CD4-positive, CD25-positive, alpha-beta regulatory T cell (primary cell): ENCODE measurements at regions not wholly inside any gene's neighbourhood (a gene's known extent, or its start where the extent isn't known, plus 50 kb on each side); places are given as distances from the start of the nearest gene placed in this dataset.

Source experiments
- ATAC-seq, 2 donors: fragments of 150-1000 bp; cut with Tn5 transposase; one replicate each; pipeline ENCODE4 v1.10.0; 2021; ENCODE audit warnings: low read depth in 2 of 2, moderate number of reproducible peaks in 2 of 2, moderate library complexity in 1 of 2
- DNase-seq, 3 donors: peaks; one replicate each; pipeline versions ENCODE4 v3.0.0 to v3.0.0-alpha.2; 2012 to 2022; ENCODE audit warnings: mixed read lengths in 1 of 3
- H3K27ac ChIP-seq: one replicate; pipeline ENCODE4 v1.7.0; 2013; ENCODE audit warnings: mild to moderate bottlenecking, low read length; ENCODE audit not compliant: insufficient read depth, poor library complexity, severe bottlenecking
- H3K27me3 ChIP-seq: one replicate; pipeline ENCODE4 v1.7.0; 2013; ENCODE audit warnings: low read length; ENCODE audit not compliant: control insufficient read depth, insufficient read depth
- H3K36me3 ChIP-seq: one replicate; pipeline ENCODE4 v1.7.0; 2013; ENCODE audit warnings: mild to moderate bottlenecking, low read length, moderate library complexity; ENCODE audit not compliant: control insufficient read depth, insufficient read depth
- H3K4me1 ChIP-seq: 2 replicates; pipeline ENCODE4 v1.7.0; 2013; ENCODE audit warnings: mild to moderate bottlenecking, low read length; ENCODE audit not compliant: insufficient read depth, control insufficient read depth, poor library complexity, severe bottlenecking
- H3K4me3 ChIP-seq: one replicate; pipeline ENCODE4 v1.7.0; 2013; ENCODE audit warnings: low read depth, mild to moderate bottlenecking, low read length, moderate library complexity
- H3K9me3 ChIP-seq, 2 experiments: 1 replicate in 1 of 2; 2 replicates in 1 of 2; pipeline ENCODE4 v1.7.0; 2013; ENCODE audit warnings: low read length in 2 of 2, mild to moderate bottlenecking in 1 of 2, moderate library complexity in 1 of 2; ENCODE audit not compliant: control insufficient read depth in 2 of 2
- H3K27ac Mint-ChIP-seq, 3 donors: one replicate each; pipeline ENCODE4 v1.8.0; 2020 to 2022; ENCODE audit warnings: mild to moderate bottlenecking in 3 of 3, mixed read lengths in 3 of 3, moderate library complexity in 2 of 3
- H3K27me3 Mint-ChIP-seq: one replicate; pipeline ENCODE4 v1.8.0; 2022; ENCODE audit warnings: mild to moderate bottlenecking, mixed read lengths
- H3K36me3 Mint-ChIP-seq: one replicate; pipeline ENCODE4 v1.8.0; 2020; ENCODE audit warnings: mixed read lengths
- H3K4me1 Mint-ChIP-seq, 4 donors: one replicate each; pipeline ENCODE4 v1.8.0; 2020 to 2022; ENCODE audit warnings: mixed read lengths in 4 of 4, mild to moderate bottlenecking in 1 of 4
- H3K4me3 Mint-ChIP-seq, 4 donors: one replicate each; pipeline ENCODE4 v1.8.0; 2020 to 2022; ENCODE audit warnings: mild to moderate bottlenecking in 4 of 4, mixed read lengths in 4 of 4, moderate library complexity in 3 of 4
- H3K9me3 Mint-ChIP-seq, 7 donors: one replicate each; pipeline ENCODE4 v1.8.0; 2020 to 2022; ENCODE audit warnings: mixed read lengths in 7 of 7, mild to moderate bottlenecking in 3 of 7, moderate library complexity in 2 of 7

DNA sequence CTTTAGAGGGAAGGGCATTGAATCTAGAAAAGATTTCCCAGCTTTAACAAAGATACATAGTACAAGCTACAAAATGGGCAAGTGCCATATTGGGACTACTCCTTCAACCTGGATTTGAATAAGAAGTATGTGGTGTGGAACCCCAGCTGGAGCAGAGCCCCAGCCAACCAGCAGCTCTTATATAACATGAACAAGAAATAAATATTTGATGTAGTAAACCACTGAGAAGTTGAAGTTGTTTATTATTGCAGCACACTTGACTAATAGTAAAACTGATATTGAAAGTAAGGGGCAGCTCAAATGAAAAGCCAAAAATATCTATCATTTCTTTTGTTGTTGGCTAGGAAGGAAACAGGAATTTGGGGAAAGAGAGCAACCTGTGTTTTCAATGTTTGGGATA is 701.8 kb downstream of the TMTC2 start:
- Mint-ChIP-seq H3K9me3 (peaks cover 0 to 4% (median 2%) of the 10 kb centered on the region in 7 donors), H3K4me3 (no peak overlapping the region), H3K36me3 (no peaks in the 10 kb centered on the region), H3K4me1 (no peaks in the 10 kb centered on the region), H3K27me3 (no peaks in the 10 kb centered on the region), H3K27ac (no peak overlapping the region)
- Histone ChIP-seq H3K4me3 (no peak overlapping the region), H3K4me1 (no peaks in the 10 kb centered on the region), H3K27me3 (no peaks in the 10 kb centered on the region), H3K27ac (no peak overlapping the region), H3K9me3 (no peaks in the 10 kb centered on the region), H3K36me3 (no peaks in the 10 kb centered on the region)
- DNase-seq (no peak), ATAC-seq (no peak)

DNA sequence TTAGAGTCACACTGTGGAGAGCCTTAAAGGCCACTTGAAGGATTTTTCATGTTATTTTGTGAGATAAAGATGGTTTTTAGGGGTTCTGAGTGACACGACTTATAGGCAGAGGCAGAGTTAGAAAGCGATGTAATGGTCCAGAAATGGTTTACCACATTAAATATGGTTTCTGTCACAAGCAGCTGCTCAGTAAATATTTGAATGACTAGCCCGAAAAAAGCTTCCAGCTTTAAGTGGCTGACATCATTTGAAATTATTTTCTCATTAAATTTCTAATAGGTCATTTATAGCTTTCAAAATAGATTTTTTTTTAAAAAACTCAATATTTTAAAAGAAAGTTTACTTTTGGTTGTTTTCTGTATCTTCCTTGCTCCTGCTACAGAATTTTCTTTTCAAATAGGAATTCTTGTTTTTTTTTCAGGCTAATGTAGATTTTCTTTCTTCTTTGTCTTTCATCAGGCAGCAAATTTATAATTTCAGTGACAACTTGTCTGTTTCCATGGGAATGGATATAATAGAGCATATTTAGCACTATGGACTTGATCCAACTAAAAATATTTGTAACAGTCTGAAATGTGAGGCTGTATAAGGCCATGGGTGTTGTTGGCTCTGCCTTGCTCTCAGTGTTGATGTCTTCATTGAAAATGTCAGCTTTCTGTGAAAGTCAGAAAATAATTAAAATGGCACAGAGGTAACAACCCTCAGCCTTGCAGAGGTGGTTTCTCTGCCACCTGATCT is 700.0 kb downstream of the TMTC2 start:
- Histone ChIP-seq H3K36me3 (no peaks in the 10 kb centered on the region), H3K4me3 (no peak overlapping the region), H3K9me3 (no peaks in the 10 kb centered on the region), H3K27ac (no peak overlapping the region), H3K4me1 (no peaks in the 10 kb centered on the region), H3K27me3 (no peaks in the 10 kb centered on the region)
- Mint-ChIP-seq H3K36me3 (no peaks in the 10 kb centered on the region), H3K4me3 (no peak overlapping the region), H3K27ac (no peak overlapping the region), H3K9me3 (peaks cover 0 to 6% (median 2%) of the 10 kb centered on the region in 7 donors), H3K4me1 (no peaks in the 10 kb centered on the region), H3K27me3 (no peaks in the 10 kb centered on the region)
- no peak for ATAC-seq
- DNase-seq = no peak

DNA sequence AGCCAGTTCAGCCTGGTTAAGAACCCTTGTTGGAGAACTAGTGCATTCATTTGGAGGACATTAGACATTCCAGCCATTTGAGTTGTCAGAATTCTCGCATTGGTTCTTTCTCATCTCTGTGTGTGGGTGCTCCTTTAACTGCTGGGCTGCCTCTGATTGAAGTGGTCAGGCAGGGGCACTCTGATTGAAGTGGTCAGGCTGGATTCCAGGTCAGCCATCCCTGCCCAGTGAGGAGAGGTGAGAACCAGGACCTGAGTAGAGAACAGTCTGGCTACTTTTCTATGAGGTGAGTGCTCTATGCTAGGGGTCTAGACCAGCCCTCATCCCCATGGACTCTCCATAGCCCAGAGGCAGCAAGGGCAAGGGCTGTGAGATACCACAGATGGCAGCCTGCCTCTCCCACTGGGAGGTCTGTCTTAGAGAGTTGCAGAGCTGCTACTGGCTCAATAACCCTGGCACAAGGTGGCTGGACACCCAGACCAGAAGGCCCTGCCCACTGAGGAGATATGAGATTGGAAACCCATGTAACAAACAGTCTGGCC is 691.6 kb downstream of the TMTC2 start:
- H3K27me3 ChIP-seq = no peaks in the 10 kb centered on the region
- H3K27ac ChIP-seq = no peak overlapping the region
- Mint-ChIP-seq H3K9me3 (peaks cover 0 to 4% (median 1%) of the 10 kb centered on the region in 7 donors), H3K4me1 (no peaks in the 10 kb centered on the region), H3K27ac (no peak overlapping the region), H3K36me3 (no peaks in the 10 kb centered on the region), H3K27me3 (no peaks in the 10 kb centered on the region), H3K4me3 (no peak overlapping the region)
- ATAC-seq = no peak
- DNase-seq = no peak
- no peak overlapping the region for H3K4me3 ChIP-seq
- no peaks in the 10 kb centered on the region for H3K4me1 ChIP-seq
- no peaks in the 10 kb centered on the region for H3K9me3 ChIP-seq
- H3K36me3 ChIP-seq = no peaks in the 10 kb centered on the region

DNA sequence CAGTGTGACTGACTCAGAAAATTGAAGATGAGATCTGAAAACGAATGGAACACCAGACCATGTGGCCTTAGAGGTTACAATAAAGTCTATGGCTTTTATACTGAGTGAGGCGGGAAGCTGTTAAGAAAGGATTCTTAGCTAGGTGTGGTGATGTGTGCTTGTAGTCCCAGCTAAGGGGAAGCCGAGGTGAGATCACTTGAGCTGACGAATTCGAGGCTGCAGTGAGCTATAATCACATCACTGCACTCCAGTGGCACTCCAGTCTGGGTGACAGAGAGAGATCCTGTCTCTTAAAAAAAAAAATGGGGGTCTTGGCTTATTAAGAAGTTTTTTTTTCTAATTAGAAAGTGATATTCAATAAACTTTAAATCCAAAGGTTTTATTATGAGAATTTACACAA is 678.6 kb downstream of the TMTC2 start:
- Mint-ChIP-seq H3K4me1 (no peaks in the 10 kb centered on the region), H3K4me3 (no peak overlapping the region), H3K27me3 (no peaks in the 10 kb centered on the region), H3K27ac (no peak overlapping the region), H3K36me3 (no peaks in the 10 kb centered on the region), H3K9me3 (peaks cover 0 to 2% (median 0%) of the 10 kb centered on the region in 7 donors)
- ATAC-seq (no peak), DNase-seq (no peak)
- Histone ChIP-seq H3K4me3 (no peak overlapping the region), H3K27me3 (no peaks in the 10 kb centered on the region), H3K36me3 (no peaks in the 10 kb centered on the region), H3K4me1 (no peaks in the 10 kb centered on the region), H3K9me3 (no peaks in the 10 kb centered on the region), H3K27ac (no peak overlapping the region)

DNA sequence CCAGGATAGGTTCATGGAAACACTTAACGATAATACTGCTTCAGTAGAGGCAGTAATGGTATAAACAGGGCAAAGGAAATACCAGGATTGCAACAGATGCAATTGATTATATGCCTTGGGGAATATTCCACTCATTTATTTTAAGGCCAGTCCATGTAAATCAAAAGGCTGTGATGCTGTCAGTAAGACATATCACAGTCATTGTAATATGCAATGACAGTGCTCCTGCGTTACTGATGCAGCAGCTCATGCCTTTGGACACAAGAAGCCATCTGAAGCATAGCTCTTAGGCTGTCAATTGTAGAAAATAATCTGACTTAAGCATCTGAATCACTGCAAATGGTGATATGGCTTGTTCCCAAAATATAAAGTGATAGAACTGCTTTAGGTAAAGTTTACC is 674.8 kb downstream of the TMTC2 start:
- no peaks in the 10 kb centered on the region for H3K27me3 ChIP-seq
- no peak overlapping the region for H3K27ac Mint-ChIP-seq
- no peaks in the 10 kb centered on the region for H3K27me3 Mint-ChIP-seq
- no peaks in the 10 kb centered on the region for H3K36me3 ChIP-seq
- DNase-seq (no peak), ATAC-seq (no peak)
- H3K27ac ChIP-seq = no peak overlapping the region
- H3K4me1 Mint-ChIP-seq = no peaks in the 10 kb centered on the region
- H3K4me1 ChIP-seq = no peaks in the 10 kb centered on the region
- peaks cover 0 to 2% (median 0%) of the 10 kb centered on the region in 7 donors for H3K9me3 Mint-ChIP-seq
- H3K4me3 ChIP-seq = no peak overlapping the region
- no peak overlapping the region for H3K4me3 Mint-ChIP-seq
- H3K9me3 ChIP-seq = no peaks in the 10 kb centered on the region
- H3K36me3 Mint-ChIP-seq = no peaks in the 10 kb centered on the region

DNA sequence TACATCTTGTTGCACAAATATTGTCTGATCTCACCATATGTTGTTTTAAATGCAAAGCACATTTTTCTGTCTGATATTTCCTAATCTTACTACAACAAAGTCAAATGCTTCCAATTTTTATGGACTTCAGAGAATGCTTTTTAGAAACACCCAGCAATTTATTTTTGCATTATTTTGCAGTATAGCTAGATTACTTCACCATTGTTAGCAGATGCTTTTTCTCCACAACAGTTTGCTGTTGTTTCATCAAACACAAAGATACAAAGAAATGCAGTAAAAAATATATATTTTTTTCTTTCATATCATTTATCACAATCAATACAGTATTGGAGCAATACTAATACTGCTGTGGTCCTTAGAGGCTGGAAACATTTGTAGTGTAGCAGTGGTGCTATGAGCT is 674.4 kb downstream of the TMTC2 start:
- Histone ChIP-seq H3K36me3 (no peaks in the 10 kb centered on the region), H3K27me3 (no peaks in the 10 kb centered on the region), H3K9me3 (no peaks in the 10 kb centered on the region), H3K27ac (no peak overlapping the region), H3K4me3 (no peak overlapping the region), H3K4me1 (no peaks in the 10 kb centered on the region)
- no peak for DNase-seq
- H3K4me3 Mint-ChIP-seq = no peak overlapping the region
- no peaks in the 10 kb centered on the region for H3K4me1 Mint-ChIP-seq
- no peaks in the 10 kb centered on the region for H3K36me3 Mint-ChIP-seq
- no peaks in the 10 kb centered on the region for H3K27me3 Mint-ChIP-seq
- peaks cover 0 to 2% (median 0%) of the 10 kb centered on the region in 7 donors for H3K9me3 Mint-ChIP-seq
- no peak for ATAC-seq
- no peak overlapping the region for H3K27ac Mint-ChIP-seq

DNA sequence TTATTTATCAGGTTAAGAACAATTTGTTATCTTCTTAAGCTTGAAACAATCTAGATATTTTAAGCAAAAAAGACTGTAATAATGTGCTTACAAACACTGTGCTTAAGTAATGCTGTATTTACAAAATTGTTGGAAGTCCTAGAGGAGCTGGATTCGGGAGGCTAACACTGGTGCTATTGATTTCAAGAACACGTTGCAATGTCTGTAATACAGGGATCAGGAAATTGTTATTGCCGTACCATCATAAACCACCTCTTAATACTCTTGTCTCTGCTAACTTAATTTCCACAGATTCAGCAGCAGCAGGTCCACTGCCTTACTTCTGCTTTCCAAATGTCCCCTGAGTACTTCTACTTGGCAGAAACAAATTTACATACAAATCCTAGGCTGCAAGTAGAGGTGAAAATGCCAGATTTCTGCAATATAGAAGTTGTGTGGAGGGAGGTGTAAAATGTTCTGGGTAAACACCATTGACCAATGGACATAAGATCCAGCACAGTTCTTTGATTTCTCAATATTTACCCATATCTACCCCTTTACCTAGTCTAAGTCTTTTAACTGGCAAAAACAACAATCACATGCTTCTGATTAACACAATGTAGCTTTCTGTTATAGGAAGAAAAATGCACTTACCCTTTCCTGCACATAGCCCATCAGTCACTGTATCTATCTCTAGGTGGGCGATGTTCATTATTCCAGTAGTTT is 663.4 kb downstream of the TMTC2 start:
- no peak overlapping the region for H3K27ac Mint-ChIP-seq
- H3K27ac ChIP-seq = no peak overlapping the region
- no peak for DNase-seq

More for the DNA sequence above, 663.4 kb downstream of the TMTC2 start:
- H3K4me3 Mint-ChIP-seq = no peak overlapping the region
- Histone ChIP-seq H3K27me3 (no peaks in the 10 kb centered on the region), H3K36me3 (no peaks in the 10 kb centered on the region), H3K4me3 (no peak overlapping the region), H3K4me1 (no peaks in the 10 kb centered on the region), H3K9me3 (no peaks in the 10 kb centered on the region)
- peaks cover 0 to 2% (median 0%) of the 10 kb centered on the region in 7 donors for H3K9me3 Mint-ChIP-seq
- no peaks in the 10 kb centered on the region for H3K4me1 Mint-ChIP-seq
- ATAC-seq = no peak
- H3K27me3 Mint-ChIP-seq = no peaks in the 10 kb centered on the region
- H3K36me3 Mint-ChIP-seq = no peaks in the 10 kb centered on the region
